HG03439 (cell line): ENCODE measurements at regions not wholly inside any gene's neighbourhood (a gene's known extent, or its start where the extent isn't known, plus 50 kb on each side); places are given as distances from the start of the nearest gene placed in this dataset.
"Not testable (repeated sequence)": the region's sequence is repeated elsewhere in the genome, so short reads cannot be mapped to it uniquely, and the experiment has no call there.

Source experiments
- ATAC-seq: cut with Tn5 transposase; IDR thresholded peaks from one replicate; pipeline ENCODE4 v1.9.1; 2021; ENCODE audit warnings: mild to moderate bottlenecking, moderate library complexity; ENCODE audit not compliant: unreplicated experiment

DNA sequence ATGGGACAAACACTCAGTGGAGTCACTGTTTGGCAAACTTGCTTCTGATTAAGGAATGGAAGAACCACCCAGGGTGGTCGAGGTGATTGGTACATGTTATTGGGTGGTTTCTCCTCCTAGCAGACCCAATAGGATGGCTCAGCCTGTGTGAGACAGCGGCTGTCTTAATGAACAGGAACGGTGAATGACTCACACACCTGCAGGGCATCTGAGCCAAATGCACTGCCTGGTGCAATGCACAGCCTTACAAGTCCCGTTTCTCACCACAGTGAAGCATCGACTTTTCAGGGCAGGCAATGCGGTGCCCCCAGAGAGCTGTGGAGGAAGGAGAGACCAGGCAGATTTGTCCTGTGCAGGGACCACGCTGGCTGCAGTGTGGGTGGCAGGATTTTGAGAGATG is 238.5 kb downstream of the FGF9 start:
- no peak for ATAC-seq

DNA sequence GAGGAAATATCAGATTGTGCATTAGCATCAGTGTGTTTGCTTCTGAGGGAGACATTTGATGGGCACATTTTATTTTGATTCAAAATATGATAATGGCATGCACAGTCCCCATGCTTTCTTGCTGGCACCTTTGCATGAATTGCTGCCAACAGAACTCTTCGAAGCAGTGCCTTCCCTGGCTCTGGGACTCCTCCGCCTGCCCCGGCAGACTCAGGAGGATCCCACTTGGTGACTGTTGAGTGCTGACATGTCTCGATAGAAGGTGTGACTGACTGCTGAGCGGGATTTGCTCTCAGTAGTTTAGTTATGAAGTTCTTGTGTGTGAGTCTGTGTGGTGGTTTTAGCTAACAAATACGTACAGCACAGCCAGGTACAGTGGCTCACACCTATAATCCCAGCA is 239.7 kb downstream of the FGF9 start:
- ATAC-seq: no peak

- ATAC-seq: no peak
These were observed 240.9 kb downstream of the FGF9 start for GRCh38 chr13:21911646-21912298.

- ATAC-seq: no peak
These were observed 242.1 kb downstream of the FGF9 start for GRCh38 chr13:21913010-21913409.

DNA sequence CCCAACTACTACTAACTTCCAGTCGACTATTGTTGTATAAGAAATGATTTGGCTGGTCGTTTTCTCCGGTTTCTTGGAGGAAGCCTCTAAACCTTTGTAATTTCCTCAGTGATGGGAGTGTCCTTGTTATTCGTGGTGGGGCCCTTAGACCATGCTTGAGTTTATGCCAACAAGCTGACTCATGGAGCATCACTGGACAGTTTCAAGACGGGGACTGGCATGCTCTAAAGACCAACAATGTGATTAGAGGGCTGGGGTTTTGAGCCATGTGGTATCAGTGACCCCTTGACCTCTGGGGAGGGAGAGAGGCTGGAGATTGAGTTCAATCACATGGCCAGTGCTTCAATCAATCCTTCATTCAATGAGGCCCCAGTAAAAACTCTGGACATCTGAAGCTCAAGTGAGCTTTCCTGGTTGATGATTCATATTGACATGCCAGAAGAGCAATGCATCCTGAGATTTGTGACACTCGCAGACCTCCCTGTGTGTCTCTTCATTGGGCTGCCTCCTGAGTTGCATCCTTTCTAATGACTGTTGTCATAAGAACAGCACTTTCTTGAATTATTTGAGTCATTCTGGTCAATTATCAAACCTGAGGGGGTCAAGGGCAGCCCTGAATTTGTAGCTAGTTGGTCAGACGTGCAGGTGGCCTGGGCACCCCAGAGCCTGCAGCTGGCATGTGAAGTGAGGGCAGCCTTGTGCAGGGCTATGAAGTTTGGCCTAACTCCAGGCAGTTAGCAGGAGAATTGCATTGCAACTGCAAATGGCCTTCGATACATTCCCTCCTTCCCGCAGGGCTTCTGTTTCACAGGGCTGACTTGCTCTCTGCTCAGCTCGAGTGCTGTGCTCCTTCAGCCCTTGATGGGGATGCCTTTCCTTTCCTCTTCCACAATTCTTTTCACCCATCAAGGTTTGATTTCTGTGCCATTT is 246.5 kb downstream of the FGF9 start:
- no peak for ATAC-seq

DNA sequence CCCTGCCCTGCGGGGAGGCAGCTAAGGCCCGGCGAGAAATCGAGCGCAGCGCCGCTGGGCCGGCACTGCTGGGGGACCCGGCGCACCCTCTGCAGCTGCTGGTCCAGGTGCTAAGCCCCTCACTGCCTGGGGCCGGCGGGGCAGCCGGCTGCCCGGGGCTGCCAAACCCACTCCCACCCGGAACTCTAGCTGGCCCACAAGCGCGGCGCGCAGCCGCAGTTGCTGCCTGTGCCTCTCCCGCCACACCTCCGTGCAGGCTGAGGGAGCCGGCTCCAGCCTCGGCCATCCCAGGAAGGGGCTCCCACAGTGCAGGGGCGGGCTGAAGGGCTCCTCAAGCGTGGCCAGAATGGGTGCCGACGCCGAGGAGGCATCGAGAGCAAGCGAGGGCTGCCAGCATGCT is 249.9 kb downstream of the FGF9 start:
- ATAC-seq: not testable (repeated sequence)

- no peak for ATAC-seq
These were observed 254.1 kb downstream of the FGF9 start for GRCh38 chr13:21924958-21925357.

DNA sequence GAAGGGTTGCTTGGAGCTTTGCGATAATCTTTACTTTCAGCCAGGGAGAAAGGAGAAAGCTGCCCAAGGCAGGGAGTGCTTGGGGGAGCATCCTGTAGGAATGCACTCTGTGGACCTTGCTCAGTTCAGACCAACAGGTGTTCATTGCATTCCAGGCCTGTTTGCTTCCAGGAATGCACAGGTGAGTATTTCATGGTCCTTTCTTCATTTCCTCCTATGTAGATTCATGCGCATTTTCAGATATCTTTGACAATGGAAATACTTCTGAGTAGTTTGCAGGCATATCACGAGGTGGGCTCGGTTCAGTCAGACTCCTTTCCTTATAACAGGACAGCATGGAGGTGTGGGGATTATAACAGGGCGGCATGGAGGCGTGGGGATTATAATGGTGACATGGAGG is 254.8 kb downstream of the FGF9 start:
- ATAC-seq: no peak

DNA sequence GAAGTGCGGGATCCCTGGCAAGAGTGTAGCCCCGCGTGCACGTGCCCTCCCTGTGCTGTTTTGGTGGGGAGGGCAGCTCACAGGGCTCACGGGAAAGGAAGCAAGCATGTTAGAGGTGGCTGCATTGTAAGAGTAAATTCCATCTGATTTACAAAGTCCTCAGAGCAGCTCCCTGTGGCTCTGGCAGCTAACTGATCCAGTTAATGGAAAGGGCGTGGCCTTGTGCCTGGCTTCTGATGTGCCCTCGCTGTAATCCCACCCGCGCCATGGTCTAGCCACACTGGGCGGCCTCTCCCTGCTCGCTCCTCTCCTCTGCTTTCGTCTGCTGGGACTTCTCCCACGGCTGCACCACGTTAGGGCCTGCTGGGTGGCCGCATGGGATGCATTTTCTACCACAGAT is 258.5 kb downstream of the FGF9 start:
- no peak for ATAC-seq

DNA sequence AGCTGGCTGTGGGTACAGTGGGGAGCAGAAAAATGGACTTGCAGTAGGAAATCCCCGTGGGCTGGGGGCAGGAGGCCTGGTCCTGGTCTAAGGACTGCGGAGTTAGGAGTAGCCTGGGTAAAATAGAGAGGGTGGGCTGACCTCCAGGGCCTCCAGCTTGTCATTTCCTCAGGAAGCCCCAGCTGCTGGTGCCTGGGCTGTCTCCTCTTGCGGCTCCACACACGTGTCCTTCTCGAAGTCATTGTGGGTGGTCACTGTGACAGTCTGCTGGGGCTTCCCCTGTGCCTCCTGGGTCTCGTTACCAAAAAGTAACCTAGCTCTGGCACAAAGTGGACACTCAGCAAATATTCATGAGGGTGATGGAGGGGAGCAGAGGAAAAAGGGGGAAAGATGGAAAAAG is 259.7 kb downstream of the FGF9 start:
- ATAC-seq: no peak

DNA sequence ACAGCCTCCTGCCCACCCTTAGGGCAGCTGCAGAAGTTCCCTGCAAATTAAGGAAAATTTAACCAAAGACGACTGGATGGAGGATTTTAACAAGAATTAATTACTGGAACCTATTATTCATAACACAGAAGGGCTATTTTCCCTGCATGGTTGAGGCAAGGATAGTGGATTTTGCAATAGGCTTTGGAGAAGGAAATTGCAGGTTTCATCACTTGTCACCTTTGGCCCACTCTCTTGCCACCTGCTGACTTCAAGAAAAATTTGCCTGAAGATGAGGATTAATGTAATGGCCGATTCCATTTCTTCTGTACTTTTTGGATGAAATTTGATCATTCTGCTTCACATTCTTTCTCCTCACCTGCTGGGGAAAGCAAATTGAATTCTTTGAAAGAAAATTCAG is 261.7 kb downstream of the FGF9 start:
- ATAC-seq: no peak

DNA sequence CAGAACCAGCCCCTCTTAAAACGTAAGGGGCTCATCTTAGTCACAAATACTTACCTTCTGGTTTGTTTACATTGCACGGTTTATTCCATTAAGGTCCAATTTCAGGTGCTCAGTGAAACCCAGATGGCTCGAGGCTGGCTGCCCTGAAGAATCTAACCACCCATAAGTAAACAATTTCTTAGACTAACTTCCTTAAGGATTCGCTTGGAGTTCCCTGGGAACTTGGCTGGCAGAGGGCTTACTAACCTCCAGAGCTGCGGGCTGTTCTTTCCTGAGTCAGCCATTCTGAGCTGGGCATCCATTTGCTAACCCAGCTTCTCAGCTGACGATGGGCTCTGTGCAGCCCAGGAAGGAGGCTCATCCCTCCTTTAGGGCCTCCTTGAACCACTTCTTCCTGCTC is 262.1 kb downstream of the FGF9 start:
- ATAC-seq: no peak

GRCh38 chr13:21934284-21934683 is 263.4 kb downstream of the FGF9 start:
- no peak for ATAC-seq

GRCh38 chr13:21936674-21937073 is 265.8 kb downstream of the FGF9 start:
- no peak for ATAC-seq

- ATAC-seq: no peak
These were observed 267.3 kb downstream of the FGF9 start for GRCh38 chr13:21938168-21938567.

DNA sequence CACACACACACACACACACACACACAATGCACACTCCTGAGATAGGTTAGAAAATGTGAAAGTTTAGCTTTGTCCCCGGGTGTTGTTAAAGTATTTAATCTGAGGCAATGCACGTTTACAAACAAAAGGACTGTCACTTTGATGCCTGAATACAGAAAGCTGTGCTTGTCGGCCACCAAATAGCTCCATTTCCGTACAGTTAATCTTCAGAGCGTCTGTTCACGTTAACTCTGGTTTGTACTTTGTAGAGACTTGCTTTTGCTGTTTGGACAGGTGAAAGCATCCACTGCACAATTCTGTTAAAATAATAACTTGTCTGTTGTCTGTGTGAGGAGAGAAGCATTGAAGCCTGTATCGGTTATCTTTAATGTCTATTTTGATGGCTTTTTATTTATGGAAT is 267.8 kb downstream of the FGF9 start:
- no peak for ATAC-seq

DNA sequence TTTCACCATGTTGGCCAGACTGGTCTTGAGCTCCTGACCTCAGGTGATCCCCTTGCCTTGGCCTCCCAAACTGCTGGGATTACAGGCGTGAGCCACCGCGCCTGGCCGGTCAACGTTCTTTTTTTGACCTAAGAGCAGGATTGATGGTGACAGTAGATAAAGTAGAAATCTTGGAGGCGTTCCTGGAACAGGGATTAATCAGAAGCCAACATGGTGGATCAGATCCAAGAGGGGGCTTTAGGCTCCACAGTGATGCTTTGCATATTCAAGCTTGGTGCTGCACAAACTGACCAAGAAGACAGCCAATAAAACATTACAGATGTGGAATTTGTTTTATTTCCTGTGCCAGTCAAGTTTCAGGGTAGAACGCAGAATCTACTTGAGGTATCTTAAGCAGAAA is 271.2 kb downstream of the FGF9 start:
- no peak for ATAC-seq

DNA sequence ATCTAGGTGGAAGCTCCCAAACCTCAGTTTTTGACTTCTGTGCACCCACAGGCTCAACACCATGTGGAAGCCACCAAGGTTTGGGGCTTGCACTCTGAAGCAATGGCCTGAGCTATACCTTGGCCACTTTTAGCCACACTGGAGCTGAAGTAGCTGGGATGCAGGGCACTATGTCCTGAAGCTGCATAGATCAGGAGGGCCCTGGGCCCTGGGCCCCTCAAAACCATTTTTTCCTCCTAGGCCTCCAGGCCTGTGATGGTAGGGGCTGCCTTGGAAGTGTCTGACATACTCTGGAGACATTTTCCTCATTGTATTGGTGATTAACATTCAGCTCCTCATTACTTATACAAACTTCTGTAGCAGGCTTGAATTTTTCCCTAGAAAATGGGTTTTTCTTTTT is 273.7 kb downstream of the FGF9 start:
- no peak for ATAC-seq

DNA sequence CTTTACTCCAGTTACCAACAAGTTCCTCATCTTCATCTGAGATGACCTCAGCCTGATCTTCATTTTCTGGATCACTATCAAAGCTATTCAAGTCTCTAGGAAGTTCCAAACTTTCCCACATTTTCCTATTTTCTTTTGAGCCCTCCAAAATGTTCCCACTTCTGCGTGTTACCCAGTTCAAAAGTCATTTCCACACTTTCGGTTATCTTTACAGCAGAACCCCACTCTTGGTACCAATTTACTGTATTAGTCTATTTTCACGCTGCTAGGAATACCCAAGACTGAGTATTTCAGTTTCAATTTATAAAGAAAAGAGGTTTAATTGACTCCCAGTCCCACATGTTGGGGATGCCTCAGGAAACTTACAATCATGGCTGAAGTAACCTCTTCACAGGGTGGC is 274.3 kb downstream of the FGF9 start:
- no peak for ATAC-seq

DNA sequence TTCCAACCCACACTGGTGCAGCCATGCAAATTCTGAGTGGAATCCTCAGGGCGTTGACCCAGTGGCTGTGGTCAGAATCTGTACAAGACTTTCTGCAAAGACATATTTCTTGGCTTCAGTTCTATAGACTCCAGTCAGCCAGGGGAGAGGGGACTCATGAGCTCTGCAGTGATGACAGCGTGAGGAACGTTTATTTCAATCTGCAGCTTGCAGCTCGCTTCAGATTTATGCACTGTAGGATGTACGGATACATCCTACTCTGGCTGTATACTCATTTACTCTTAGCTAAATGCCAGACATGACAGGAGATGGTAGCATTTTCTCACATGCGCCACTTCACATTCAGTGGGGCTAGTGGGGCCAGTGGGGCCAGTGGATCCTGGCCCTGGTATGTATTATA is 276.1 kb downstream of the FGF9 start:
- no peak for ATAC-seq

DNA sequence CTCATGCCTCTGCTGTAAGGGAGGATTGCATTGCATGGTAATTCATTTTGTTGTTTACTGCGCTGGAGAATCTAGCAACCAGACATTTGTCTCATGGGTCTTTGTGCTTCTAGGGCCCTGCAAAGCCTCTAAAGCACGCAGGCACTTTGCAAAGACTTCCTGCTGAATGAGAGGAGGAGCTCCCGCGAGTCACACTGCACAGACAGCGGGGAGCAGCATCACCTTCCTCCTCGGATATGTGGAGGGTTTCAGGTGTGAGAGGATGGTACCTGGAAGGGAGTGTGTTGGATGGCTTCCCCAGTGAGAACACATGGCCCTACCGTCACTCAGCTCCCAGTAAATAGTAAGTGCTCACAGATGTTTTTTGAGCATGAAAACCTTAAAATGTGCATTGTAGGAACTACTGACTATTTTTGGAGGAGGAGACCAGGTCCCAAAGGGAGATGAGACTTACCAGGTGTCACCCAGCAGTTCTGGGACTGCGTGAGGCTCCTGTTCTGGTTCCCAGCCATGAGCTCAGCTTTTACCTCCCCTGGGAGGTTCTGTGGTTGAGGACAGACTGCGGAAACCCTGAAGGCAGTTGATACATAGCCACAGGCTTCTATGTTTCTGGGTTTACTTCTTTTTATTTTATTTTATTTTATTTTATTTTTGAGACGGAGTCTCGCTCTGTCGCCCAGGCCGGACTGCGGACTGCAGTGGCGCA is 278.0 kb downstream of the FGF9 start:
- no peak for ATAC-seq
